ENCODE measurements at regions not wholly inside any gene's neighbourhood (a gene's known extent, or its start where the extent isn't known, plus 50 kb on each side); places are given as distances from the start of the nearest gene placed in this dataset.
"Not testable (repeated sequence)": the region's sequence is repeated elsewhere in the genome, so short reads cannot be mapped to it uniquely, and the experiment has no call there.

DNA sequence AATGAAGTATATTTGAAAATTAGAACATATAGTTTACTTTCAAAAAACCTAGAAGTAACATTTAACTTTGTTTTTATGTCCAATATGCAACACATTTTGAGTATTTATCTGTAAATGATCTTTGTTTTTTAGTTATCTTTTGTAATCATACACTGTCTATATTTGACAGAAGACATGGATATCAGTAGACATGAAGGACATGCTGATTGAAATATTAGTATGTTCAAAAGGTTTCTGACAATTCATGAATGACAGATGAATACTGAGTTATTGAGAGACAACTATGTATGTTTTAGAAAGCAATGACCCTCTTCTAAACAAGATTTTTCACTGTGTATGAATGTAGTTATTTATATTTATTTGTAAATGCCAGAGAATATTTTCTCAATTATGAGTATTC, 215.6 kb upstream of the TMEFF2 start:
- DNase-seq (ENCODE audit: low spot score), result no peak
- Histone ChIP-seq H3K27ac (no peak overlapping the region), H3K4me3 (no peak overlapping the region)
- no peak for TF ChIP-seq CTCF (IDR thresholded peaks at IDR 0.05)

DNA sequence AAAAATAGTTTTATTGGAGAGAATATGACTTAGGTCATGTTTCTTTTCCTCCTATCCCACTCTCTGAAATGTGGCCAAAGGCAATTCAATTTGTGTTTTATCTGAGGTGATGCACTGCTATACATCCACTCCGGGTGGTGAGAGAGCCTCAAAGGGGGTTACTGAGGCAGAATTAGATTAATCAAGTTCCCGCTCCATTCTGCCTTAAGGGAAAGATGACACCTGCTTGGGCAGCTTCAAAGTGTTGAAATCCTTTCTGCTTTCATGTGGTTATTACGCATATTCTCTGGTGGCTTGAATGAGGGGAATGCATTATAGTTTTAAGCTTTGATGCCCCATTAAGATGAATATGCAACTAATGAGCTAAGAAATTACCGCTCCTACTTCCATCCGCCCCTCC, 213.0 kb upstream of the TMEFF2 start:
- H3K4me3 ChIP-seq, result no peak overlapping the region
- DNase-seq (ENCODE audit: low spot score), result no peak
- TF ChIP-seq CTCF (IDR thresholded peaks at IDR 0.05), result no peak
- H3K27ac ChIP-seq, result no peak overlapping the region

DNA sequence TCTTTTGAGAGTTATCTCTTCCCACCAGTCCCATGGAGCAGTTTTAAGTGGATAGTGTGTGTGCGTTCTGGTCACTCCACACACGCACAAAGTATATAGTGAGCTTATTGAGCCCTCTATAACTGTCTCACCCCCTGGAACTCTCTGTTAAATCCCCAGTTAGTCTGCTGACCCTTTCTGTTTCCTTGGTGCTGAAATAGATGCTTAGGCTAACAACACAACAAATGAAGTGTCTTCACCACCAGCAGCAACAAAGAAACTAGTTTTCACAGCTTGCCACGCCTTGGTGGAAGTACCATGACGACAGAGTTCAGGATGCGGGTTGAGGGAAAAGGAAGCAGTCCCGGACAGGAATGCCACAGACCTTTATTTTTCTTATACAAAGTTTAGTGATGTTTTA, 203.5 kb upstream of the TMEFF2 start:
- H3K27ac ChIP-seq, result no peak overlapping the region
- no peak for TF ChIP-seq CTCF (IDR thresholded peaks at IDR 0.05)
- no peak overlapping the region for H3K4me3 ChIP-seq
- DNase-seq (ENCODE audit: low spot score), result no peak

DNA sequence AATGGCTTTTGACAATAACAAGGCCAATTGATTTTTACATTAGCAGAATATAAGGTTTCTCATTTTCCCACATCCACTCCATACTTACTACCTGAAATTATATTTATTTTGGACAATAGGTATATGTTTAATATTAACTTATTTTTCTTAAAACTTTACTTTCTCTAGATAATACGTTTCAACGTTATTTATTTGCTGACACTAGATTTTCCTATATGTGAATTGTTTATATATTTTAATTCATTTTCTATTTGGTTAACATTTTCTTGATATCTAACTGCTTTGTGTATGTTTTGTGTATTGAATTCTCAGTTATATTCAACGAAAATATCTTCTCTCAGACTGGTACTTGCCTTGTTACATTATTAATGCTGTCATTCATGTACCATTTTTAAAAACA, 199.9 kb upstream of the TMEFF2 start:
- TF ChIP-seq CTCF (IDR thresholded peaks at IDR 0.05), result no peak
- DNase-seq (ENCODE audit: low spot score), result no peak
- Histone ChIP-seq H3K4me3 (no peak overlapping the region), H3K27ac (no peak overlapping the region)

- no peak for DNase-seq (ENCODE audit: low spot score)
- TF ChIP-seq CTCF (IDR thresholded peaks at IDR 0.05), result no peak
- H3K27ac ChIP-seq, result no peak overlapping the region
- no peak overlapping the region for H3K4me3 ChIP-seq
Observed at GRCh38 chr2:192391041-192391440, 196.3 kb upstream of the TMEFF2 start.

GRCh38 chr2:192390401-192390800, 195.7 kb upstream of the TMEFF2 start:
- no peak for TF ChIP-seq CTCF (IDR thresholded peaks at IDR 0.05)
- no peak overlapping the region for H3K27ac ChIP-seq
- no peak overlapping the region for H3K4me3 ChIP-seq
- no peak for DNase-seq (ENCODE audit: low spot score)

- DNase-seq (ENCODE audit: low spot score); H3K4me3 ChIP-seq; H3K27ac ChIP-seq: not testable (repeated sequence)
Observed at GRCh38 chr2:192384191-192384590, 189.5 kb upstream of the TMEFF2 start.

DNA sequence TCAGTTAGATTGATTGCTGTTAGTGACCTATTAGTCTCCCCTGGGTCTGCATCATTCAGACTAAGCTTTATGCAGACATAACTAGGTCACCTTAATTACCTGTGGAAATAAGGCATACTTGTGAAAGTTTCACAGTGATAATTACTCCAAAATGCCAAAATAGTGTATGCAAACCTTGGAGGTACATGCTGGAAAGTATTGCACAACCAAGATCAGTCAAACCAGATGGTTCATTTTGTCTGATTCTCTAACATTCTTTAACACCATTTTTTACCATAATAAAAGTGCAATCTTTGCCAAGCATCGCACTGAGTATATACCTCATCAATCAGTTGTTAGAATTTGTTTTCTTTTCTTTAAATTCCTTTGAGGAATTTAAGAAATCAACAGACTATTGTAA, 186.3 kb upstream of the TMEFF2 start:
- H3K27ac ChIP-seq, result no peak overlapping the region
- no peak overlapping the region for H3K4me3 ChIP-seq
- DNase-seq (ENCODE audit: low spot score), result no peak
- TF ChIP-seq CTCF (IDR thresholded peaks at IDR 0.05), result no peak
